ENCODE measurements at regions not wholly inside any gene's neighbourhood (a gene's known extent, or its start where the extent isn't known, plus 50 kb on each side); places are given as distances from the start of the nearest gene placed in this dataset.

DNA sequence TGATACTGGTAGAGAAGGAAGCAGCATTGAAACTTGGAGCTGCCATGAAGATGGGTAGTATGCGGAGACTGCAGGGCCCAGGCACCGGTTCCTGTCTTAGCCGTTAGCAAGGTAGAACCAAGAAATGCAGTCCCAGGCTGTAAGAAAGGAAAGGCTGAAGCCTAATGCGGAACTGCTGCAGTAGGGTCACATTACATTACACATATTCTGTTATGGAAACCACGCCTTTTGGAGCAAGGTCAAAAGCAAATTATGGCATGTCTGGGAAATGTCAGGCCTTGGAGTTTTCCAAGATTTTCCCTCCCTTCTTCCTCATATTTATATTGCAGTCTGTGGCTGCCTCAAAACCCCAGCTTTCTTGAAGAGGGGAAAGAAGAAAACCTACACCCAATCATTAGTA is 204.8 kb upstream of the RASGEF1B start:
- in situ Hi-C loops (cut with HindIII; ENCODE audit: low pct_unique_long_range_greater_than_20kb, low sequenced_read_pairs) = no loop called here
- POLR2A ChIA-PET = no interaction called here
- no peaks in the 10 kb centered on the region for H3K9me3 ChIP-seq (ENCODE audit: control insufficient read depth, insufficient read depth, low read depth, low read length)
- no peaks in the 10 kb centered on the region for H3K36me3 ChIP-seq (ENCODE audit: control insufficient read depth, insufficient read depth, low read length)
- CTCF ChIA-PET = no interaction called here
- no peak overlapping the region for H3K27ac ChIP-seq (ENCODE audit: low read length)
- intact Hi-C loops (cut with micrococcal nuclease; ENCODE audit: unreplicated experiment) = no loop called here
- no peaks in the 10 kb centered on the region for H3K4me1 ChIP-seq (ENCODE audit: control insufficient read depth, insufficient read depth, low read length)
- no peak for ATAC-seq
- no TSS peak for BruUV-seq (replicated peaks)
- H3K4me3 ChIP-seq (ENCODE audit: low read depth in 2 of 2, low read length in 2 of 2) = no peak overlapping the region
- no peak for TF ChIP-seq POLR2AphosphoS5 (IDR thresholded peaks at IDR 0.05; ENCODE audit: low read depth, low read length)
- no peak for TF ChIP-seq CTCF (IDR thresholded peaks at IDR 0.05)
- no peak for TF ChIP-seq TCF7L2 (IDR thresholded peaks at IDR 0.05; ENCODE audit: low read depth, low read length)
- TF ChIP-seq SIN3A (IDR thresholded peaks at IDR 0.05; ENCODE audit: borderline replicate concordance, insufficient read depth, low read depth, low read length) = no peak
- TF ChIP-seq, protein P1, sequence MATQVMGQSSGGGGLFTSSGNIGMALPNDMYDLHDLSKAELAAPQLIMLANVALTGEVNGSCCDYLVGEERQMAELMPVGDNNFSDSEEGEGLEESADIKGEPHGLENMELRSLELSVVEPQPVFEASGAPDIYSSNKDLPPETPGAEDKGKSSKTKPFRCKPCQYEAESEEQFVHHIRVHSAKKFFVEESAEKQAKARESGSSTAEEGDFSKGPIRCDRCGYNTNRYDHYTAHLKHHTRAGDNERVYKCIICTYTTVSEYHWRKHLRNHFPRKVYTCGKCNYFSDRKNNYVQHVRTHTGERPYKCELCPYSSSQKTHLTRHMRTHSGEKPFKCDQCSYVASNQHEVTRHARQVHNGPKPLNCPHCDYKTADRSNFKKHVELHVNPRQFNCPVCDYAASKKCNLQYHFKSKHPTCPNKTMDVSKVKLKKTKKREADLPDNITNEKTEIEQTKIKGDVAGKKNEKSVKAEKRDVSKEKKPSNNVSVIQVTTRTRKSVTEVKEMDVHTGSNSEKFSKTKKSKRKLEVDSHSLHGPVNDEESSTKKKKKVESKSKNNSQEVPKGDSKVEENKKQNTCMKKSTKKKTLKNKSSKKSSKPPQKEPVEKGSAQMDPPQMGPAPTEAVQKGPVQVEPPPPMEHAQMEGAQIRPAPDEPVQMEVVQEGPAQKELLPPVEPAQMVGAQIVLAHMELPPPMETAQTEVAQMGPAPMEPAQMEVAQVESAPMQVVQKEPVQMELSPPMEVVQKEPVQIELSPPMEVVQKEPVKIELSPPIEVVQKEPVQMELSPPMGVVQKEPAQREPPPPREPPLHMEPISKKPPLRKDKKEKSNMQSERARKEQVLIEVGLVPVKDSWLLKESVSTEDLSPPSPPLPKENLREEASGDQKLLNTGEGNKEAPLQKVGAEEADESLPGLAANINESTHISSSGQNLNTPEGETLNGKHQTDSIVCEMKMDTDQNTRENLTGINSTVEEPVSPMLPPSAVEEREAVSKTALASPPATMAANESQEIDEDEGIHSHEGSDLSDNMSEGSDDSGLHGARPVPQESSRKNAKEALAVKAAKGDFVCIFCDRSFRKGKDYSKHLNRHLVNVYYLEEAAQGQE (IDR thresholded peaks at IDR 0.05; ENCODE audit: insufficient read depth in 1 of 2, low read depth in 2 of 2, low read length in 1 of 2) = no peak
- DNase-seq (ENCODE audit: low read depth, low spot score) = no peak
- no peaks in the 10 kb centered on the region for H3K27me3 ChIP-seq (ENCODE audit: control insufficient read depth, insufficient read depth, low read length)

- TF ChIP-seq CTCF (IDR thresholded peaks at IDR 0.05) = no peak
- no peak for TF ChIP-seq SIN3A (IDR thresholded peaks at IDR 0.05; ENCODE audit: borderline replicate concordance, insufficient read depth, low read depth, low read length)
- TF ChIP-seq, protein P1 (IDR thresholded peaks at IDR 0.05; ENCODE audit: insufficient read depth in 1 of 2, low read depth in 2 of 2, low read length in 1 of 2) = no peak
- no peak for TF ChIP-seq TCF7L2 (IDR thresholded peaks at IDR 0.05; ENCODE audit: low read depth, low read length)
- TF ChIP-seq POLR2AphosphoS5 (IDR thresholded peaks at IDR 0.05; ENCODE audit: low read depth, low read length) = no peak
- Histone ChIP-seq H3K9me3 (ENCODE audit: control insufficient read depth, insufficient read depth, low read depth, low read length) (no peaks in the 10 kb centered on the region), H3K4me1 (ENCODE audit: control insufficient read depth, insufficient read depth, low read length) (no peaks in the 10 kb centered on the region), H3K27me3 (ENCODE audit: control insufficient read depth, insufficient read depth, low read length) (no peaks in the 10 kb centered on the region), H3K27ac (ENCODE audit: low read length) (no peak overlapping the region), H3K4me3 (ENCODE audit: low read depth in 2 of 2, low read length in 2 of 2) (no peak overlapping the region), H3K36me3 (ENCODE audit: control insufficient read depth, insufficient read depth, low read length) (no peaks in the 10 kb centered on the region)
- in situ Hi-C loops (cut with HindIII; ENCODE audit: low pct_unique_long_range_greater_than_20kb, low sequenced_read_pairs) (no loop called here), intact Hi-C loops (cut with micrococcal nuclease; ENCODE audit: unreplicated experiment) (no loop called here)
- ChIA-PET POLR2A (no interaction called here), CTCF (no interaction called here)
- DNase-seq (ENCODE audit: low read depth, low spot score) = no peak
- no peak for ATAC-seq
- BruUV-seq (replicated peaks) = no TSS peak
These were observed 204.2 kb upstream of the RASGEF1B start for GRCh38 chr4:81675791-81676393.

Measured in Panc1 (cell line).